ENCODE measurements at regions not wholly inside any gene's neighbourhood (a gene's known extent, or its start where the extent isn't known, plus 50 kb on each side); places are given as distances from the start of the nearest gene placed in this dataset.
A peak's percentile ranks its signal among the peaks of the same experiment; 100 is the strongest.
"Not testable (repeated sequence)": the region's sequence is repeated elsewhere in the genome, so short reads cannot be mapped to it uniquely, and the experiment has no call there.

GRCh38 chr5:126023994-126024441, 399.2 kb upstream of the GRAMD2B start:
- Histone ChIP-seq H3K27me3 (ENCODE audit: low read depth) (no peaks in the 10 kb centered on the region), H3K9me3 (peaks cover 6% of the 10 kb centered on the region), H3K4me1 (no peaks in the 10 kb centered on the region), H3K36me3 (replicated peaks) (no peaks in the 10 kb centered on the region), H3K4me3 (no peak overlapping the region)
- DNase-seq (ENCODE audit: low spot score in 2 of 2): no peak
- in situ Hi-C loops (cut with MboI; ENCODE audit: low sequenced_read_pairs): no loop called here

DNA sequence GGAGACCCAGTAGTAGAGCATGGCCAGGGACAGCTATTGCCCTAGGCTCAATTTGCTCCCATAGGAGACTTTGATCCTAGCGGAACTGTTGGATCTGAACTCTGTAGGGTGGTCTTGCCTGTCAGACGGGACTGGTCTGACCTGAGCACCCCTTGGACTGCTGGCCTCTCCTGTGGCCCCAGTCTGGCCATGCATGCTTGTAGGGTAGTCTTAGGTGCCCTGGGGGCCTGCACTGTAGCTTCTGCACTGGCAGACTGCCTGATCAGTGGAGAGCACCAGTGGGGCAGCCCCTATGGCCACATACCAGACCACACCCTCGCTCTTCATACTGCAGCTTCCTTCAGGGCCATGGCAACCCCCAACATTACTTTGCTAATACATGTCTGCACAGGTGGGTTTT, 396.1 kb upstream of the GRAMD2B start:
- no peaks in the 10 kb centered on the region for H3K27me3 ChIP-seq (ENCODE audit: low read depth)
- H3K4me1 ChIP-seq: no peaks in the 10 kb centered on the region
- no peak for DNase-seq (ENCODE audit: low spot score in 2 of 2)
- H3K9me3 ChIP-seq: peaks cover 6% of the 10 kb centered on the region
- no peak overlapping the region for H3K4me3 ChIP-seq
- no peaks in the 10 kb centered on the region for H3K36me3 ChIP-seq (replicated peaks)
- in situ Hi-C loops (cut with MboI; ENCODE audit: low sequenced_read_pairs): no loop called here

- in situ Hi-C loops (cut with MboI; ENCODE audit: low sequenced_read_pairs): no loop called here
- no peak for DNase-seq (ENCODE audit: low spot score in 2 of 2)
Observed at GRCh38 chr5:126027652-126028051, 395.6 kb upstream of the GRAMD2B start.

GRCh38 chr5:126028336-126028735, 394.9 kb upstream of the GRAMD2B start:
- Histone ChIP-seq H3K4me1 (no peaks in the 10 kb centered on the region), H3K4me3 (no peak overlapping the region), H3K27me3 (ENCODE audit: low read depth) (no peaks in the 10 kb centered on the region), H3K9me3 (peaks cover 6% of the 10 kb centered on the region), H3K36me3 (replicated peaks) (no peaks in the 10 kb centered on the region)
- DNase-seq (ENCODE audit: low spot score in 2 of 2): no peak
- in situ Hi-C loops (cut with MboI; ENCODE audit: low sequenced_read_pairs): no loop called here

More at GRCh38 chr5:126027652-126028051, 395.6 kb upstream of the GRAMD2B start:
- Histone ChIP-seq H3K36me3 (replicated peaks) (no peaks in the 10 kb centered on the region), H3K4me3 (no peak overlapping the region), H3K9me3 (peaks cover 6% of the 10 kb centered on the region), H3K27me3 (ENCODE audit: low read depth) (no peaks in the 10 kb centered on the region), H3K4me1 (no peaks in the 10 kb centered on the region)

GRCh38 chr5:126029282-126029681, 393.9 kb upstream of the GRAMD2B start:
- H3K4me3 ChIP-seq; in situ Hi-C loops (cut with MboI; ENCODE audit: low sequenced_read_pairs): not testable (repeated sequence)

DNA sequence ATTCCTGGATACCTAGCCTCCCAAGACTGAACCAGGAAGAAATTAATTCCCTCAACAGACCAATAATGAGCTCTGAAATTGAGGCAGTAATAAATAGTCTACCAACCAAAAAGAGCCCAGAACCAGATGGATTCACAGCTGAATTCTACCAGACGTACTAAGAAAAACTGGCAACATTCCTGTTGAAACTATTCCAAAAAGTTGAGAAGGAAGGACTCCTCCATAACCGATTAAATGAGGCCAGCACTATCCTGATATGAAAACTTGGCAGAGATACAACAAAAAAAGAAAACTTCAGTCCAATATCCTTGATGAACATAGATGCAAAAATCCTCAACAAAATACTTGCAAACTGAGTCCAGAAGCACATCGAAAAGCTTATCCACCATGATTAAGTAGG, 392.5 kb upstream of the GRAMD2B start:
- Histone ChIP-seq H3K27me3 (ENCODE audit: low read depth) (no peaks in the 10 kb centered on the region), H3K36me3 (replicated peaks) (no peaks in the 10 kb centered on the region), H3K4me3 (no peak overlapping the region), H3K9me3 (peaks cover 6% of the 10 kb centered on the region), H3K4me1 (no peaks in the 10 kb centered on the region)
- in situ Hi-C loops (cut with MboI; ENCODE audit: low sequenced_read_pairs): no loop called here
- DNase-seq (ENCODE audit: low spot score in 2 of 2): no peak

More at GRCh38 chr5:126029282-126029681, 393.9 kb upstream of the GRAMD2B start:
- H3K9me3 ChIP-seq; H3K36me3 ChIP-seq (replicated peaks); DNase-seq (ENCODE audit: low spot score in 2 of 2); H3K27me3 ChIP-seq (ENCODE audit: low read depth); H3K4me1 ChIP-seq: not testable (repeated sequence)

- Histone ChIP-seq H3K4me1 (no peaks in the 10 kb centered on the region), H3K27me3 (ENCODE audit: low read depth) (no peaks in the 10 kb centered on the region), H3K4me3 (no peak overlapping the region), H3K36me3 (replicated peaks) (no peaks in the 10 kb centered on the region), H3K9me3 (peaks cover 6% of the 10 kb centered on the region)
- in situ Hi-C loops (cut with MboI; ENCODE audit: low sequenced_read_pairs): no loop called here
- no peak for DNase-seq (ENCODE audit: low spot score in 2 of 2)
Observed at GRCh38 chr5:126031989-126032716, 391.1 kb upstream of the GRAMD2B start.

GRCh38 chr5:126043688-126044087, 379.5 kb upstream of the GRAMD2B start:
- H3K36me3 ChIP-seq (replicated peaks): no peaks in the 10 kb centered on the region
- no peak for DNase-seq (ENCODE audit: low spot score in 2 of 2)
- peaks cover 18% of the 10 kb centered on the region for H3K4me1 ChIP-seq
- in situ Hi-C loops (cut with MboI; ENCODE audit: low sequenced_read_pairs): no loop called here
- no peaks in the 10 kb centered on the region for H3K27me3 ChIP-seq (ENCODE audit: low read depth)
- no peak overlapping the region for H3K4me3 ChIP-seq
- H3K9me3 ChIP-seq: no peaks in the 10 kb centered on the region

GRCh38 chr5:126044111-126044668, 379.0 kb upstream of the GRAMD2B start:
- Histone ChIP-seq H3K4me3 (no peak overlapping the region), H3K27me3 (ENCODE audit: low read depth) (no peaks in the 10 kb centered on the region), H3K36me3 (replicated peaks) (no peaks in the 10 kb centered on the region), H3K4me1 (peaks cover 18% of the 10 kb centered on the region), H3K9me3 (no peaks in the 10 kb centered on the region)
- peak; percentile 12 to 23 for DNase-seq (ENCODE audit: low spot score in 2 of 2)
- in situ Hi-C loops (cut with MboI; ENCODE audit: low sequenced_read_pairs): no loop called here

- Histone ChIP-seq H3K4me3 (no peak overlapping the region), H3K4me1 (peaks cover 18% of the 10 kb centered on the region), H3K9me3 (no peaks in the 10 kb centered on the region), H3K36me3 (replicated peaks) (no peaks in the 10 kb centered on the region), H3K27me3 (ENCODE audit: low read depth) (no peaks in the 10 kb centered on the region)
- in situ Hi-C loops (cut with MboI; ENCODE audit: low sequenced_read_pairs): no loop called here
- DNase-seq (ENCODE audit: low spot score in 2 of 2): no peak
Observed at GRCh38 chr5:126044931-126045565, 378.2 kb upstream of the GRAMD2B start.

GRCh38 chr5:126046318-126046717, 376.9 kb upstream of the GRAMD2B start:
- H3K4me3 ChIP-seq: no peak overlapping the region
- no peak for DNase-seq (ENCODE audit: low spot score in 2 of 2)
- H3K4me1 ChIP-seq: peaks cover 18% of the 10 kb centered on the region
- H3K36me3 ChIP-seq (replicated peaks): no peaks in the 10 kb centered on the region
- in situ Hi-C loops (cut with MboI; ENCODE audit: low sequenced_read_pairs): no loop called here
- H3K27me3 ChIP-seq (ENCODE audit: low read depth): no peaks in the 10 kb centered on the region
- H3K9me3 ChIP-seq: no peaks in the 10 kb centered on the region

DNA sequence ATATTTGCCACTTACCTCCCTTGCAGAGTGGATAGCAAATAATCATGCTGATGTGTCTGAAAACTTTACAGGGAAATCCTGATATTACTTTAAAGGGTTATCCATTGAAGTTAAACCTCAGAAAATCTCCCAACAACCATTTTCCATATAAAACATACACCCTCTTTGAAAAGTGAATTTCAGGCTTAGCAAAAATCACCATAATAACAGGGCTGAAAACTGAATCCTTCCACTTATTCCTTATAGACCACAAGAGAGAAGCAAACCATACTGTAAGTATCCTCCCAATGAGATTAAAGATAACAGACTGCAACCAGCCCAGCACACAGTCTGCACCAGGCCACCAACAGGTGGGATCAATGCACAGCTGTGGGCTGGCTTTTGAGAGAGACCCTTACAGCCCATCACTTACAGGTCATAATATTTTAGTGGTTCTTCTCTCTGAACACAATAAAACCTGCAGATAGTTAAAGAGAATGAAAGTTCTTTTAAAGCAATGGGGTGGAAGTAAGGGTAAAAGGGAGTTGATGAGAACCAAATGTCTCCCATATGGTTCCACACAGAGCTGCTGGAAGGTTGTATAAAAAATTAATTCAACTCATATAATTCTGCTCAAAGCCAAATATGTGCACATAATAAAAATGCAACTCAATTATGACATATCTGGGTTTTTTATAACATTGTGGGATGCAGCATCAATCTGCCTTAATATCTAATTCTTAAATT, 376.2 kb upstream of the GRAMD2B start:
- Histone ChIP-seq H3K9me3 (no peaks in the 10 kb centered on the region), H3K4me1 (peaks cover 18% of the 10 kb centered on the region), H3K27me3 (ENCODE audit: low read depth) (no peaks in the 10 kb centered on the region), H3K4me3 (no peak overlapping the region), H3K36me3 (replicated peaks) (no peaks in the 10 kb centered on the region)
- in situ Hi-C loops (cut with MboI; ENCODE audit: low sequenced_read_pairs): no loop called here
- peak; percentile 16 to 57 for DNase-seq (ENCODE audit: low spot score in 2 of 2)

- Histone ChIP-seq H3K4me1 (peaks cover 6% of the 10 kb centered on the region), H3K9me3 (no peaks in the 10 kb centered on the region), H3K4me3 (no peak overlapping the region), H3K36me3 (replicated peaks) (no peaks in the 10 kb centered on the region), H3K27me3 (ENCODE audit: low read depth) (no peaks in the 10 kb centered on the region)
- in situ Hi-C loops (cut with MboI; ENCODE audit: low sequenced_read_pairs): no loop called here
- no peak for DNase-seq (ENCODE audit: low spot score in 2 of 2)
Observed at GRCh38 chr5:126052120-126052519, 371.1 kb upstream of the GRAMD2B start.

- DNase-seq (ENCODE audit: low spot score in 2 of 2): no peak
- in situ Hi-C loops (cut with MboI; ENCODE audit: low sequenced_read_pairs): no loop called here
- Histone ChIP-seq H3K9me3 (no peaks in the 10 kb centered on the region), H3K4me1 (peaks cover 5% of the 10 kb centered on the region), H3K4me3 (no peak overlapping the region), H3K36me3 (replicated peaks) (no peaks in the 10 kb centered on the region), H3K27me3 (ENCODE audit: low read depth) (no peaks in the 10 kb centered on the region)
Observed at GRCh38 chr5:126052791-126053190, 370.4 kb upstream of the GRAMD2B start.

All from HAP-1 (cell line).